Activated T-helper 1 cell treated with Interleukin-2 at 50 U/mL for 16 hours (primary cell): ENCODE measurements at regions not wholly inside any gene's neighbourhood (a gene's known extent, or its start where the extent isn't known, plus 50 kb on each side); places are given as distances from the start of the nearest gene placed in this dataset.
"Not testable (repeated sequence)": the region's sequence is repeated elsewhere in the genome, so short reads cannot be mapped to it uniquely, and the experiment has no call there.

Experiments used
- DNase-seq: peaks from one replicate; pipeline ENCODE4 v3.0.0-alpha.2; 2020; ENCODE audit warnings: low read depth

DNA sequence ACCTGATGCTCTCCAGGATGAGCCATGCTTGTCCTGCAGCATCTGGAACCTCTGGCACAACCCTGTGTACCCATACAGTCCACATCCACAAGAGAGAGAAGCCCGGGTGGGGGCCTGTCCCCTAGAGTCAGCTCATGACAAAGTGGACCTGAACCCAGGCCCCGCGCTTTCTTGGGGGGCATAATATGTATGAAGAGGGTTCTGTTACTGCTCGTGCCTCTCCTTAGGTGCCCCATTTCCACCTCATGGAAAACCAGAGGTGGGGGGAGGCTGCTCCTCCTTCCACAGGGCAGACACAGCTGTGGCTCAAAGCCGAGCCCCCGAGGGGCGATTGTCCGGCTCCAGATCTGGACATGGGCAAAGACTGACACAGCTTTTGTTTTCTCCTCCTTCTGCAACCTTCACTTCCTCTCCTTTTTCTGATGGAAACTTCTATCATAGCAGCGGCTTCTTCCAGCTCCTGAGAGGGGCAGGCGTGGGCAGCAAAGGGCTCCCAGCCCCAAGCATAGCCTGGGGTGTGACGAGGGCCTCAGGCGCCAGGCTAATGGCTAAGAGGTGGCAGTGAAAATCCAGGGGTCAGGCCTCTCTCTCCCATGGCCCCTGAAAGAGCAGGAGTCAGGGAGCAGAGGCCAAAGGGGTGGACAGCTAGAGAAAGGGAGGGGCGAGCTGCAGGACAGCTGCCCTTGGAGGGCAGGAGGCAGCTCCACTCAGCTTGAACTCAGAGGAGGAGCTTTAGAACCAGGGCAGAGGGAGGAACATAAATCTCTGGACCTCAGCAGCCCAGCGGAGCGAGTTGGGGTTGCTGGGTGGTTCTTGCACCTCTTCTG, 155.5 kb downstream of the ZFP36L2 start:
- no peak for DNase-seq

DNA sequence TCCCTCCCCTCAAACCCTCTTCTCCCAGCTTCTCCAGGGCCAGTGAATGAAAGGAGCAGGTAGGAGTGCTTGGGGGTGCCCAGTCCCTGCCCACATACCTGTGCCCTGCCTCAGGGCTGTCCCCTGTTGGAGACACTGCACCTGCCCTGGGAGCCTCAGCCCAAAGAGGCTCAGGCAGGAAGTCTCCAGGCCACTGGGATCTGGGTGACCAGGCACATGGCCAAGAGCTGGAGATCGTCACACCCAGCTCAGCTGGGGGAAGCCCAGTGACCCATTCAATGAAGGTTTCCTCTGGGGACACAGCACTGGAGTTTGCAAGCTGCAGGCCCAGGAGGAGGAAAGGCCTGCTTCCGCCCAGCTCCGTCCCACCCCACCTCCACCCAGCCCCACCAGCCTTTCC, 156.4 kb downstream of the ZFP36L2 start:
- DNase-seq = no peak

DNA sequence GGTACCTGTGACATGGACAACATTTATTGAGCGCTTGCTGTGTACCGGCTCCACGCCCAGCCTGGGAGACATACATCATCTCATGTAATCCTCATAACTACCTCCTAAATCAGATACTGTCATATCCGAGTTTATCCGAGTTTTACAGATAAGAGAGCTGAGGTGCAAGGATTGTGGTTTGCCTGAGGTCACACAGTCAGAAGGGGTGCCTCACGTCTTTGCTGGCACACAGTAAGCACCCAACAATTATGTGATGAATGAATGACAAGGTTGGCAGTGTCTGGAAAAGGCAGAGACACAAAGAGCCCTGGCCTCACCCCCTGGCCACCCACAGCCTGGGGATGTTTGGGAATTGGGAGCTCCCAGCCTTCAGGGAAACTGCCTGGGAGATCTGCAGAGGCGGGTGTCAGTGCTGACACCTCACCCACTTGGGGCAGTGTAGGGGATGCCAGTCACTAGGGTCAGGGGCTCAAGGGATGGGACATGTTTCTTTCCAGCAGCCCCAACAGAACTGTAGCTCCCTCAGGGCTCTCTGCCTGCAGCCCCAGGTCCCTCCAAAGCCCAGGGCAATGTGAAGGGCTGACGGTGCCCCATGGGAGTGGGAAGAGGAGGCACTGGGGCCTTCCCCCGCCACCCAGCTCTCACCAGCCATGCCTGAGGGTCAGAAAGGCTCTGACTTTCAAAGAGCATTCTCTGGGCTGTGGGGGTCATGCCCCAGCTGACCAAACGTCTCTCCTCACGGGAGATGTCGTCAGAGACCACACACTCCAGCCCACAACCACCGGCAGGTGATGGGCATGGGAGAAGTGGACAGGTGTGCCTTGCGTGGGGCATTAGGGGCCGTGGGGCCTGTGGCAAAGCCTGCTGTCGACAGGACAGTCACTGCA, 157.5 kb downstream of the ZFP36L2 start:
- no peak for DNase-seq

DNA sequence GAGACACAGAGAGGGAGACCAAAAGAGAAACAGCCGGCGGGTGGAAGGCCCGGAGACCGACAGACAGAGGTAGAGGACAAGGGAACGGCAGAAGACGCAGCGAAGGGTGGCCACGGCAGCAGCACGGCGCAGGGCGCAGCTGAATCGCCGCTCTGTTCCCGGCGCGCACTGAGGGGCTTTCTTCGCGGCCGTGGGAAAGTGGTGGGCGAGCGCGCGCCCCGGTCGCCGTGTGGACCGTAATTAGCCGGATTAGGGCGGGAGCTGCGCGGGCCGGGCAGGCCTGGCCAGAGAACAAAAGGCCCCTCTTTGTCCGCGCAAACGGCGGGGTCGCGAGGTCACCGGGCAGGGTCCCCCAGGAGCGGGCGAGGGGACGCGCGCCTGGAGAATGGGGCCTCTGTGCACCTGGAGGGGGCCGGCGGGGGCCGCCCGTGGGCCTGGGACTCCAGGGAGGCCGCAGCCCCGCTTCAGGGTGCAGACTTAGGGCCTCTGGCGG, 158.3 kb downstream of the ZFP36L2 start:
- no peak for DNase-seq

DNA sequence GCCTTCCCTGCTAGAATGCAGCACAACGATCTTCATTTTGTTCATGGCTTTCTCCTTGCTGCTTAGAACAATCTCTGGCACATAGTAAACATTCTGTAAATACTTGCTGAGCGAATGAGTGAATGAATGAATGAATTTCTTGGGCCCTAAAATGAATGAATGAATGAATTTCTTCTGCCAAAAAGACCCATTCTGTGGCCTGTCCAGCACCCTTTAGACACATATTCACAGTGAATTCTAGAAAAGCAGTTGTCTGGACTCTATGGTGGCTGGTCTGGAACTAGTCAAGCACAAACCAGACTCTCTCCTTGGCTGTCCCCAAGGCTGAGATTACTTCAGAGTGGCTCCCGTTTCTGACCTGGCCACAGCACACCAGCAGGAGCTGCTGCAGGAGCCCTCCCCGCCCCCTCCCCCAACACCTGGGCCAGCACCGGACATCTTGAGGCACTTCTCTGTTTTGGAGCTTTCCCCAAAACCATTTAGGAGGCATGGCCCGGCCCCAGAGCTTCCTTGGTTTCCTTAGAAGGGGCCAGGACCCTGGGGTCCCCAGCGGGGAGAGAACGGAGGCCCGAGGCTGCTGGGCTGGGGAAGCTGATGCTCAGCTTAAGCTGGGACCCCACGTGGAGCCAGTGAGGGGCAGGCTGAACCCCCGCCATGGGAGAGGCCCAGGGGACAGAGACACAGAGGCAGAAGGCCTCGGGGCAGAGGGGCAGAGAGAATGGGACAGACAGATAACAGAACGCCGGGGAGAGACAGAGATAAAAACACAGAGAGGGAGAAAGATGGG, 159.0 kb downstream of the ZFP36L2 start:
- DNase-seq = no peak

DNA sequence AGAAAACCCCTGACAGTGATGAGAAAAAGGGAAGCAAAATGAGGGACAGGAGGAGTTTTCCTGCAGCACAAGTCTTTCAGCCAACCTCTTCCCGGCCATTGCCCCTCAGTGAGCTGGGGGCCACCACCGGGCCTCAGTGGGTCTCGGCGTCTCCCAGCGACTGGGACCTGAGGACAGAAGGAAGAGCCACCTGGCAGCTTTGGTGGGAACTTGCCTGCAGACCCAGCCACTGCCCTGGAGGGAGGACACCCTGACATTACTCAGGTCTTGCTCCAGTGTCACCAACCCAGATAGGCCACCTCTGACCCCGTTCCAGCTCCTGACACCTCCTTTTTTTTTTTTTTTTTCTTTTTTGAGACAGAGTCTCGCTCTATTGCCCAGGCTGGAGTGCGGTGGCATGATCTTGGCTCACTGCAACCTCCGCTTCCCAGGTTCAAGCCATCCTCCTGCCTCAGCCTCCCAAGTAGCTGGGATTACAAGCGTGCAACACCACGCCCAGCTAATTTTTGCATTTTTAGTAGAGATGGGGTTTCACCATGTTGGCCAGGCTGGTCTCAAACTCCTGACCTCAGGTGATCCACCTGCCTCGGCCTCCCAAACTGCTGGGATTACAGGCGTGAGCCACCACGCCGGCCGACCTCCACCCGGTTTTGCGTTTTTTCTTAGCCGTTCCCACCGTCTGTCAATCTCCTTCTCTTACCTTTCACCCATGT, 159.7 kb downstream of the ZFP36L2 start:
- DNase-seq = not testable (repeated sequence)

DNA sequence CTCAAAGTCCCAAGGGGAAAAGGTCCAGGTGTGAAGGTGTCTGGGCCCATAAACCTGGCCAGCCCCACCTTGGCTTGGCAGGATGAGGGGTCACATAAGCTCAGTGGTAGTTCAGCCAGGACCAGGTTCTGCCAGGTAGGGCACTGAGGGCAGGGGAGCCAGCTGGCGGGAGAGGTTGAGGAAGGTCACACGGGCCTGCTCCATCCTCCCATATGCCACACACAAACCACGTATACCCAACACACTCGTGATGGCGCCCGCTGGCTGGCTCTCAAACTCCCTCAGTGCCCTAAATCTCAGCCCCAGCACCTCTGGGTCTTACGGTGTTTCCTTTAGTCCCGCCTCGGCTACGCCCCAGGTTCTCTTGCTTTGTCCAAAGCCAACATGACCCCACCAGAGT, 160.5 kb downstream of the ZFP36L2 start:
- DNase-seq = no peak

DNA sequence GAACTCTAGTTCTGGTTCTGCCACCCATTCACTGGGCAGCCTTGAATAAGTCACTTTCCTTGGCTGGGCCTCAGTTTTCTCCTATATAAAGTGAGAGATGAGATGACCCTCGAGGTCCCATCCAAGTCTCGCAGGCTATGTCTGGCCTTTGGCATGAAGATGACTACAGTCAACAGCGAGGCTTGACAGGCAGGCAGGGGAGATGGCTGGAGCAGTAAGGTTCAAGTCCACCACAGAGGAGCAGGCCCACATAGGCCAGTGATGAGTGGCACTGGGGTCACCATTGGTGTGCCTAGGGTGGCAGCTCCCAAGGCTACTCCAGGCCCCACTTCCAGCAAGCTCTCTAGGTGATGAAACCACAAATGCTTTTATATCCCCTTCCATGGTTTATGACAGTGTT, 161.4 kb downstream of the ZFP36L2 start:
- no peak for DNase-seq

DNA sequence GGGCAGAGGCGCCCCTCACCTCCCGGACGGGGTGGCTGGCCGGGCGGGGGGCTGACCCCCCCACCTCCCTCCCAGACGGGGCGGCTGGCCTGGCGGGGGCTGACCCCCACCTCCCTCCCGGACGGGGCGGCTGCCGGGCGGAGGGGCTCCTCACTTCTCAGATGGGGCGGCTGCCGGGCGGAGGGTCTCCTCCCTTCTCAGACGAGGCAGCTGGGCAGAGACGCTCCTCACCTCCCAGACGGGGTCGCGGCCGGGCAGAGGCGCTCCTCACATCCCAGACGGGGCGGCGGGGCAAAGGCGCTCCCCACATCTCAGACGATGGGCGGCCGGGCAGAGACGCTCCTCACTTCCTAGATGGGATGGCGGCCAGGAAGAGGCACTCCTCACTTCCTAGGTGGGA, 163.3 kb downstream of the ZFP36L2 start:
- not testable (repeated sequence) for DNase-seq

DNA sequence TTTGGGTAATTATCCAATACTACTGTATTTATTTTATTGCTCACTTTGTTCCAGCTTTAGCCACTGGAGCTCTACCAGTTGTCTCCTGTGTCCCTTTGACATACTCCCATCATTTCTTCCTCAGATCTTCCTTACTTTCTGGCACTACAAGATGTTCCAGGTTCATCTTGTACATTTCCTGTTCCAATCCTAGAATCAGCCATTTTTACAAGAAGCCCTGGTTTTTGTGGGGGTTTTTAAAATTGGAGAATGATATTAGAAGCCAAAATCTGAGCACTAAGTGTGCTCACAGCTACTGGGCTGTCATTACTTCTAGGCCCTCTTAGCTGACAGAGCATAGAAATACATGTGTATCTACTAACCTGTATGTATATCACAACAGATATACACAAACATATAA, 164.3 kb downstream of the ZFP36L2 start:
- no peak for DNase-seq

DNA sequence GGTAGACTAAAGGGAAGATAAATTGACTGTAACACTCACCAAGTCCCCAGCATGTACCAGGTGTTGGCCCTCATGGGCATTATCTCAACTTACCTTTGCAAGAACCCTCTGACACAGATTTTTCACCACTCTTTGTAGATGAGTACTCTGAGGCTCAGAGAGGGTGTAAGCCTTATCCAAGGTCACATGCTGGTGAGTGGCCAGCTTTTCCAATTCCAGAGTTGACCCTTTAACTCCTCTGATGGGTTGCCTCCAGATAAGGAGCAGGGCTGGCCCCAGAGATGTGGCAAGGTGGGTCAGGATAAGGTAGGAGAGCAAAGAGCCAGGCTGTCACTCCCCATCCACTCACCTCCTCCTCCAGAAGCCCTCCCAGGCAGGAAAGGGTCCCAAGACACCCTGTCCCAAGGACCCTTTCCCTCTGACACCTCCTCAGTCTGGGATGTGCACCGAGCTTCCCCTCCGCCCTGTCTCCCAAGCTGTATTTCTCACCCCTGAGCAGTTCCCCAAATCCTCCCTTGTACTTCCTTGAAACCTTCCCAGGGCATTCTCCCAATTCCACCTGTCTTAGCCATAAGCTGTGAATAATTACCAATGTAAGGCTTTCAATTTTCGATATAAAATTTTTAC, 165.9 kb downstream of the ZFP36L2 start:
- no peak for DNase-seq

DNA sequence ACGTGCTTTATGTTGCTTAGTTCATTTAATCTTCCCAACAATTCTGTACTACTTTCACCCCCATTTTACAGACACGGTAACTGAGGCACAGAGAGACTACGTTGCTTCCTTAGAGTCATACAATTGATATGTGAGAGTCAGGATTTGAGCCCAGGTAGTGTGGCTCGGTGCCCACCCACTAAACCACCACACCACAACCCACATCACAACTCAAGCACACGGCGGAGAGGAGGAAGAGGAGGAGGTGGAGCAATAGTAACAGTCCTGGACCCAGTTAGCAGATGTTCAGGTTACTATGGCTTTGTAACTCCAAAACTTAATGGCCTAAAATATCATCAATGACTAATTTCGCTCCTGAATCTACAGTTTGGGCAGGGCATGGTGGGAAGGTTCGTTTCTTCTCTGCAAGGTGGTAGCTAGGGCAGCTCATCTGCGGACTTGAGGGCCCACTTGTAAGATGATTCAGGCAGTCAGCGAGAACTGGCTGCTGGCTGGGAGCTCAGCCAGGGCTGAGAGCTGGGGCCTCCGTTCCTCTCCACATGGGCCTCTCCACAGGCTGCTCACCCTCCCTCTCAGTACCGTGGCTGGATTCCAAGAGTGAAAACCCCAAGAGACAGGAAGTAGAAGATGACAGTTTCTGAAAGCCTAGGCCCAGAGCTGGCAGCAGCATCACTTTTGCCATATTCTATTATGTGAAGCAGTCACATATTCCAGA, 167.1 kb downstream of the ZFP36L2 start:
- peak; percentile 37 for DNase-seq

DNA sequence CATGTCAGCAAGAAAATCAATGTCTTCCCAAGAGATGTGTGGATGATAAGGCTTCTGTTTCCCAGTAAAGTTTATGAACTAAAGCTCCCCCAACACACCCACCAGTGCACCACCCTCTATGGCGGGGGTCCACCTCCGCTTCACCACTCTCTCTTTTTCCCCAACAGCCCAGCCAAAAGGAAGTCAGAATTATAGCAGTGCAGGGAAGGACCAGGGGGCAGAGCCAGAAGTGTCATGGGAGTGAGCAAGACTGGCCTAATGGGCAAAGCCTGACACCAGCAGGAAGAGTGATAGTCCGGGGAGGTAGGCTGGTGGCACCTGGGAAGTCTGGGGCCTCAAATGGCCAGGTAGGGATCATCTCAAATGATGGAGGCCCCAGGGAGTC, 167.7 kb downstream of the ZFP36L2 start:
- no peak for DNase-seq

DNA sequence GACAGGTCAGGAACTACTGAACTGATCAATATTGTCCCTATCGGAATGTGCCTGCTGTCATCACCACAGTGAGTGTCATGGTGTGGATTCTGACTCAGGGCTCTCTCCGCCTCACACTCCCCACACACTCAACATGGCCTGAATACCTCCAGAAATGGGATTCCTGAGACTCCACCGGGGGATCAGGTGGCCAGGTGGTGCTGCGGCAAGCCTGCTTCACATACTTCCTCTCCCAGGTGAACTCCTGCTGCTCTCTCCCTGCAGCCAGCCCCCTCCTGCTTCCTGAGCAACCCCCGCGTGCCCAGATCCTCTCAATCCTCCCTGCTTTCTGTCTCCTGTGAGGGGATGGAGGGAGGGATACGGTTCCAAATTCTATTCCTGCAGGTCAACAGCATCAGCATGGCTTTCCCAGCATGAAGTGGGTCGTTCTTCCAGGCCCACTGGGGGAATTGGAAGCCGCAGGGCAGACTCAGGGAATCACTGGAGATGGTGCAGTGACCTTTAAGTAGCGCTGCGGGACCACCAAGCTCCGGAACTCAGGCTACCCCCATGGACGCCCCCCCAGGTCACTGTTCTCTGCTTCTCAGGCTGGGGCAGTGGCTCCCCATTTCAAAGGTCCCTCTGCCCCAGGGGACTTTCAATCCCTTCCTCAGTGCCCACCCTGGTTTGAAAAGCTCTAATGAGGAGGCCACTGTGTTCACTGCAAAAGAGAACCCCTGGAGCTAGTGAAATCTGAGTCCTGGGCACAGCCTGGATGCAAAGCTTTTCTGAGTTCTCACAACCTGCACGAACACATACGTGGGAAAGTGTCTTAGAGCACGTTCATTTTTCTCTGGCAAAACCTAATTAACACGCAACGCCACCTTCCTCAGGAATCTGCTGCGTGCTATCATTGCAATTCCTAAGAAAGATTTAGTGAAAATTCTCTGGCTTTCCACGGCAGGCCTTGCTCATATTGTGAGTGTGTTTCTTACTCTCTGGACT, 168.4 kb downstream of the ZFP36L2 start:
- no peak for DNase-seq

DNA sequence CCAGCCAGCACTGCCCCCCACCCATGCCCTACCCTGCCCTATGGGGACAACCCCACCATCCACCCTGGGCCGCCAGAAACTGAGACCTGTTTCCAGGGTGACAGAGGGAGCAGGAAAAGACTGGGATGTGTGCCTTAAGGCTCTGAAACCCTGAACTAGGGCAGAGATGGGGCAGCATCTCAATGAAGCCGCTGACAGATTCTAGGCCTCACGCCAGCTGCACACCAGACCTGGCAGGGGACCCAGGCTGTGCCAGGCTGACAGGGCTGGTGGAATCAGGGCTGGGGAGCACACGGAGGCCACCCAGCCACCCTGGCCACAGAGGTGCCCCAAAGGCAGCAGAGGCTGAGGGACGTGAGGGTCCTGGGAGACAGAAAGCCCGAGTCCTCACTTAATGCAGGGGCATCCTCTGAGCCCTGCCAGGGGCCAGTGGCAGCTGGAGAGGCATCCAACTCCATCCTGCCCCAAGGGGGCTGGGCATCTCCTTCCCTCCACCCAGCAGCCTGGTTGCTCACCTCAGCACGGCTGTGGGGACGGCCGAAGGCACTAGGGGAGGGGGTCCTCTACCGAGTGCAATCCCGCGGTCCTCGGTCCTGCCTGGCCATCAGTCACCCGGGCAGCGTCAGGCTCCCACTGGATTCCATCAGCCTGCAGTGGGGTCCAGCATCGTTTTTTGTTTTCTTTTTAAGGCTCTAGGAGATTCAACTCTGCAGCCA, 169.2 kb downstream of the ZFP36L2 start:
- no peak for DNase-seq

DNA sequence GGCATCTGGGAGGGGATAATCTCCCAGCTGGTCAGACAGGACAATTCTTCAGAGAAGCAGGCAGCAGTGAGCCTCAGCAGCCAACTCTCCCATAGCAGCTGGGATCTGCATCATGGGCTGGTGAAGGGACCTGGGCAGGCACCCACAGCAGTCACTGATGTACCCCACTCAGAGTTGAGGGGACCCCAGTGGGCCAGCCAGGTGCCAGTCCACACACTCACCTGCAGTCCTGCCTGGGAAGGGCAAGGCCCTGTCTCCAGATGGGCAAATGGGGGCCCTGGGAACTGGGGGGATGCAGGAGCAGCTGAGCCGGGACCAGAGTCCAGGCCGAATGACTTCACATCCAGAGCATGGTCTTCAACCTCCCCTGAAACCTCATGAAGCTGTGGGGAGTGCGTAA, 170.4 kb downstream of the ZFP36L2 start:
- DNase-seq = no peak

DNA sequence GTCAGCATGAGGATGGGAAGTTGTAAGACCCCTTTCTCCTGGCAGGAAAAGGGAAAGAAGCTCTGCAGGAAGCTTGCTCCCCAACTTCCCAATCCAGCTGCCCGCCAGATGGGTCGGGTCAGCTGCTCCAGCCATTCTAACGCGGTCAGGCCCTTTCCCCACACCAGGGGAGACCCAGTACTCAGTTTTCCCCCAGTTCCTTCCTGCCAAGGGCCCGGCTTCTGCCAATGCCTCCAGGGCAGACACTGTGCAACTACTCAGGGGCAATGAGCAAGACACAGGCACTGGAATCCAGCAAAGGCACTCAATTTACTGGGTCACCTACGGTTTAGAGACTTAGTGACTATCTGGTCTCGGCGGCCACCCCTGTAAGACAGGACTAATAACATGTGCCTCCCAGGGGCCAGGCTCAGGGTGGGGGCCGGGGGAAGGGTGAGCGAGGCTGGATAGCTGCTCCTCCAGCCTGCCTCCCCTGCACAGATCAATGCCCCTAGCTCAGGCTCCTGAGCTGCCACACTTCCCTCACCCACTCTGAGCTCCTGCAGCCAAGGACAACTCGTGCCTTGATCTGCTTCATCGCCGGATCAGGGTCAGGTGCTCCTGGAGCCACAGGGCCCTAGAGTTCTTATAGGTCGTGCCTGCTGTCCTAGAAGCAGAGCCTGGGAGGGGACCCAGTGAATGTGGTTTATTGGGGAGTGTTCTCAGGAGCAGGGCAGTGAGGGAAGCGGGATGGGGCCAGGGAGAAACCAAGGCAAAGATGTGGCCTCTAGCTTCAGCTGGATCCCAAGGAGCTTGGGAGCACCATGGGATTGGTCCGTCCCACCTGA, 171.1 kb downstream of the ZFP36L2 start:
- no peak for DNase-seq

DNA sequence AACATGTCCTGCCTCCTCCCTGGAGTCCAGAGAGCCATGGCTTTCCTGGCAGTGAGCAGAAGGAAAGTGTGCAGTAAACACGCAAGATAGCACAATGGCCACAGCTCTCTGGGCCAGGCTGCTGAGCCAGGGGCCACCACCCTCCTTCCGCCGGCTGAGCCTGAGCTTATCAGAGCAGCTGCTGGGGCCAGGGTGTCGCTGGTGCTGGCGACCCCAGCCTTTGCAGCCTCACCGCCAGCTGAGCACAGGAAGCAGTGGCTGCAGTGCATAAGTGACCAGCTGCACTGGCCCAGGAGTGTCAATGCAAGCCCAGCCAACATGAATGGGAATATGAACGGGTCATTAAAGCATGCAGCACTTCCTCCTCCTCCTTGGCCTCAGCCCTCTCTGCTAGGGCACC, 172.0 kb downstream of the ZFP36L2 start:
- DNase-seq = no peak
